Vagina (tissue), 2 donors: ENCODE measurements at regions not wholly inside any gene's neighbourhood (a gene's known extent, or its start where the extent isn't known, plus 50 kb on each side); places are given as distances from the start of the nearest gene placed in this dataset.

Experiments
- CTCF ChIP-seq, 3 experiments: fragments of 450-650 bp in 2 of 3; fragments of 200-600 bp in 1 of 3; sonication (generic) in 1 of 3; IDR thresholded peaks; one replicate each; pipeline ENCODE4 v1.5.1; 2017 to 2019; ENCODE audit warnings: antibody characterized with exemption in 3 of 3, mild to moderate bottlenecking in 2 of 3, moderate library complexity in 2 of 3
- POLR2A ChIP-seq, 2 donors: fragments of 450-650 bp; IDR thresholded peaks; one replicate each; pipeline ENCODE4 v1.6.1; 2017; ENCODE audit warnings: antibody characterized with exemption in 2 of 2, mild to moderate bottlenecking in 2 of 2, moderate library complexity in 2 of 2

GRCh38 chr5:56388229-56388985 is 155.3 kb upstream of the ANKRD55 start:
- TF ChIP-seq POLR2A (IDR thresholded peaks at IDR 0.05) (no peak), CTCF (IDR thresholded peaks at IDR 0.05) (no peak)
